HG03196 (cell line): ENCODE measurements at regions not wholly inside any gene's neighbourhood (a gene's known extent, or its start where the extent isn't known, plus 50 kb on each side); places are given as distances from the start of the nearest gene placed in this dataset.
"Not testable (repeated sequence)": the region's sequence is repeated elsewhere in the genome, so short reads cannot be mapped to it uniquely, and the experiment has no call there.

Experiments used
- ATAC-seq: cut with Tn5 transposase; IDR thresholded peaks from one replicate; pipeline ENCODE4 v1.9.1; 2021; ENCODE audit not compliant: unreplicated experiment

DNA sequence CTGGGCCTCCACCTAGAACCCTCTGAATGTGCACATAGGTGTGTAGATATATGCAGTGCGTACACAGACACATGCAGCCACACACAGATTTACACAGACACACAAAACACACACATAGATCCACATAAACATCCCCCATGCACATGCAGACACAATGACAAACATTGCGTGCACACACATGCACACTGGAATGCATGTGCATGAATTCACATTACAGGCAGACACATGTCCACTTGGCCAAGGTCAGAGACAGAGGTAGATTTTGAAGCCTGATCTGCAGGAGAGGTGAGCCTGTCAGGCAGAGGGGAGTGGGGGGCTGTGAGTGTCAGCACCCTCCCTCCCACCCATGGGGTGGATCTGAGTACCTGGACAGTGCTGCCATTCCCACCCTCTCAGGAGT, 338.5 kb downstream of the PTPRU start:
- ATAC-seq, result no peak

DNA sequence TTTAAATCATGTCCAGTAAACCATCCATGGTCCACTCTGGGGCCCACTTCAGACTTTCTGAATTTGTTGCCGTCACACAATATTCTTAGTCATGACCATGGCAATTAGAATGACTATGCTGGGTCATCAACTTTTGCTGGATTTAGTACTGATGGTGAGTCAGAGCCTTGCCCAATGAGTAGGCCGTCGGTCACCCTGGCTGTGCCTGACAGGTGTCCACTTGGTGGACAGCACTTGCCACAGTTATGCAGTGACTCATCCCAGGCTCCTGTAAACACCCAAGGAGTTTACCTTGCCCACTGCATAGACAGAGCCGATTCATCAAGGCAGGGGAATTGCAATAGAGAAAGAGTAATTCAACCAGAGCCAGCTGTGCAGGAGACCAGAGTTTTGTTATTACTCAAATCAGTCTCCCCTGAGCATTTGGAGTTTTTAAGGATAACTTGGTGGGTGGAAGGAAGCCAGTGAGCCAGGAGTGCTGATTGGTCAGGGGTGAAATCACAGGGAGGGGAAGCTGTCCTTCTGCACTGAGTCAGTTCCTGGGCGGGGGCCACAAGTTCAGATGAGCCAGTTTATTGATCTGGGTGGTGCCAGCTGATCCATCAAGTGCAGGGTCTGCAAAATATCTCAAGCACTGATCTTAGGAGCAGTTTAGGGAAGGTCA, 333.8 kb downstream of the PTPRU start:
- ATAC-seq, result no peak

DNA sequence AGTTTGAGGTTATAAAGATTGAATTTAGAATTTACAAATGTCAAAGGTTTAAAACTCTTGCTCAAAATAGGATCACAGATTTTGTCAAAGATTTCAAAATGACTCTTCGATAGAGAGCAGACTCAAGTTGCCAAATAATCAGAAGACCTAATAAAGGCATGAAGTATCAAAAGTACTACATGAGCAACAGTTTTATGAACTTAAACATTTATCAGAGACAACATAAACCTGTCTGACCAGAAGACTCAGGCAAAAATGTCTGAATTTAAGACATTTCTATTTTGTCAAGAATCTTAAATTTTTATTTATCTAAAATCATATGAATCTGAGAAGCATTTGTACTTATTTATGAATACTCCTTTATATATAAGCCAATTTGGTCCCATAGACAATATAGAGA, 330.9 kb downstream of the PTPRU start:
- no peak for ATAC-seq

DNA sequence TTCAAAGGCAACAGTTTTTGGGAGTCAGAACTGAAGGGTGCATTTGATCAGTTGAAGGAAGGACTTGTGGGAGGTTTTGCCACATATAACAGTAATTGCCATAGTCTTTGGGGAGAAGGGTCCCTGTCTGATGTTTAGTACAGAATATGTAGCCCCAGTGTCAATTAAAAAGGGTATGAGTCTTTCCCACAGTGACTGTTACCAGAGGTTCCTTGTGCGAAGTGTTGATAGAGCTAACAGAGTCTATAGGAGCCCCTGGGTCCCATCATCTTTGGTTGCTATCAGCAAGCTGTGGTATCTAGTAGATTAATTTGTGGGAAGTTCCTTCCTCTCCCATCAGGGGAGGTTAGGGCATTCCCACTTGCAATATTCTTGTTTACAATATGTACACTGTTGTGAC, 329.2 kb downstream of the PTPRU start:
- no peak for ATAC-seq

DNA sequence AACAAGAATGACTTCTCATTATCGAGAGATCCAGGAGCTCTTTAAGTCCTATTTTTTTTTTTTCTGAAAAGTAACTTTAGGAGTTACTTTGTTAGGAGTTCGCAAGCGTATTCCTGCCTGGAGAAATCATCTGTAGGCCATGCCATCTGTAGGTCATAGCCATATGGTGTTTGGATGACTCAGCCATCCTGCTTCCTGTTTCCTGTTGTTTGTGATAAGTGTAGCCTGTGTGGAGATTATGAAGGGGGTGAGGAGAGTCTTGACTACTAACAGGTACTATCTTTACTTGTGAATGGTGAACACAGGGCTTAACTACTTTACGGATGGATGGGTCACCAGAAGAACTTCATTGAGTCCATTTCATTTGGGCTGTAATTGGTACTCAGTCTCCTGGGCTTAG, 327.2 kb downstream of the PTPRU start:
- ATAC-seq, result no peak

DNA sequence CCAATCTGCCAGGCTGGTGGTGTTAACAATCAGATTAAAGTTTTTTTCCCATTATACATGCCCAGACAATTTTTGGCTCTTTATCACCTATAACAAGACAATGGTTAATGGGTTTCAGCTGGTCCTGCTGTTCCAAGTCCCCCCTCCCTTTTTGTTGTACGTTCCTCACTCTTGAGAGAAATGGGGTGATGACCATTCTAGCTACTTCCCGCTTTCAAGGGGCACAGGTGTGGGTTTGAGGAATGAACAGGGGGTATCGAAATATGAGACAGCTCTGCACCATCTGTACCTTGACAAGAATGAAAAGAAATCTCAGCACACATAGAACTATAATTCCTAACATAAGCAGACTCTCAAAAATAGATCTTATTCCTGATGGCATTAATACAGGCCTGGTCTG, 326.8 kb downstream of the PTPRU start:
- ATAC-seq, result no peak

DNA sequence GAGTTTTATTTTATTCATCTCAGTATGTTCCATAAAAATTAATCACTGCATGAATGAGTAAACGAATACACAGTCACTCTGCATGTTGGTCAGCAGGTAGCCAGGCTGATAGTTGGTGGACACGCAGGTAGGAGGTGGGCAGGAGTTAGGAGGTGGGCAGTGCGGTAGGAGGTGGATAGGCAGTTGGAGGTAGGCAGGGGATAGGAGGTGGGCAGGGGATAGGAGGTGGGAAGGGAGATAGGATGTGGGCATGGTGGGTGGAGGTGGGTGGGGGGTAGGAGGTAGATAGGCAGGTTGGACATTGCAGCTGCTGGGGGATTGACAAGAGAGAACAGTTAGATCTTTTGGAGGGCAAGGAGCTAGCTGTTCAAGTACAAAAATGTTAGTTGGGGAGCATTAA, 322.7 kb downstream of the PTPRU start:
- no peak for ATAC-seq

DNA sequence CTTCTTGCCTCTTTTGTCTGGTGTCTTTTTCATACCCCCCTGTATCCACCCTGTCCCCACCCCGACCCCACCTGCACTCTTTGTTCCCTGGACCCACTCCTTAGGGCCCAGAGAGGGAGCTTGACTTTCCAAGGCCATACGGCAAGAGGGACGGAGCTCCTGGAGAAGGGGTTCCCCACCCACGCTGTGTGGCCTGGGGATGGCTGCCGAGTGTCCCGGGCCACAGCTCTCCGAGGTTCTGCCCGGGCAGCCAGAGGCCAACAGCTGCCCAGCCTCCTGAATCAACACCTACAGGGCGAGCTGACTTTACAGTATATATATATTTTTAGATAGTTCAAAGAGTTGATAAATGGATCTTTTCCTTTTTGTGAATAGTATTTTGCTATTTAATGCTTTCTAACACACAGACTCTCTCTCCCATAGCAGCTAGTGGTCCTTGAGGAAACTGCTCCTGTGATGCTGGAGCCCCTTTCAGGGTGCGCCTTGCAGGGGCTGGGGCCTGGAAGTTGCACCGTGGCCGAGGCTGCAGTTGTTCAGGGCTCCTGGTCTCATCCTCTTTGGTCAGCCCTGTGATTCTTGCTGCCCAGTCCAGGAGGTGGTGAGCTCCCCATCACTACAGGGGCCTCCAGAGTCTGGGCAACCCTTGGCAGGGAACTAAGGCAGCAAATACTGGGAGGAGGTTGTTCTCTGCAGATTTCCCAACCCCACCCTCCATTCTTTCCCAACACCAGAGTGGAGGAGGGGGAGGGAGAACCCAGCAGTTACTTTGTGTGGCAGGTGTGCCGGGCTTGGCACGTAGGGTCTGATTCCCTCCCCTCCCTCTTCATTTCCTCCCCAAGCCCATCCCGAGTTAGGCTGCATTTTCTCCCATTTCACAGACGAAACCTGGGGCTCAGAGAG, 321.6 kb downstream of the PTPRU start:
- ATAC-seq, result no peak

DNA sequence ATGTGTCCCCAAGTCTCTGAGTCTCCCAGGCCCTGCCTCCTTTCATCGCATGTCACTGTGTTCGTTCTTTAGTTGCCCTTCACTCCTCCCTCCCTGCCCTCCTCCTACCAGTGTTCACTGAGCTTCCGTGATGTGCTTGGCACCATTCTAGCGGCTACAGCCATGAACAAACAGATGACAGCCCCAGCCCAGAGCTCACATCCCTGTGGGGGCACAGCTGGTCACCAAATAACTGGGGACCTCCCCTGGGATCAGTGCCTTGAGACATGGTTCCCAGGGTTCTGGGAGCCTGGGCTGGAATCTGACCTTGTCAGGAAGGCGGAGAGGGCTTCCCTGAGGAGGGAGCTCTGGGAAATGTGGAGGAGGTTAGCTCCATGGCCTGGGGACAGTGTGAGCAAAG, 320.7 kb downstream of the PTPRU start:
- ATAC-seq, result no peak

DNA sequence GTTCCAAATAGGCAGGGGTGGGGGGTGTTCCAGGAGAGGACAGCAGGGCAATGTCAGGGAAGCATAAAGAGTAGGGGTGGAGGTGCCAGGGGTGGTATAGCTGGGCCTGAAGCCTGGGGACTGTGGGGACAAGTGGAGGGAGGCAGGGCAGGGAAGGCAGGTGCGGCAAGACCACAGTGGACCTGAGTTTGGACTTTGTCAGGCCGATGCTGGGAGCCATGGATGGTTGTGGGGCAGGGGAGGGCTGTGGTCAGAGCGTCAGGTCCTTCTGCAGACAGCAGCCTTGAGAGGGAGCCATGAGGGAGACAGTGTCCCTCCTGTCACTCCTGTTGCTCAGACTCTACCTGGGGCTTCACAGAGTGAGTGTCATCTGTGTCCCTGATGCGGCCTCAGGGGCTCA, 320.3 kb downstream of the PTPRU start:
- no peak for ATAC-seq

DNA sequence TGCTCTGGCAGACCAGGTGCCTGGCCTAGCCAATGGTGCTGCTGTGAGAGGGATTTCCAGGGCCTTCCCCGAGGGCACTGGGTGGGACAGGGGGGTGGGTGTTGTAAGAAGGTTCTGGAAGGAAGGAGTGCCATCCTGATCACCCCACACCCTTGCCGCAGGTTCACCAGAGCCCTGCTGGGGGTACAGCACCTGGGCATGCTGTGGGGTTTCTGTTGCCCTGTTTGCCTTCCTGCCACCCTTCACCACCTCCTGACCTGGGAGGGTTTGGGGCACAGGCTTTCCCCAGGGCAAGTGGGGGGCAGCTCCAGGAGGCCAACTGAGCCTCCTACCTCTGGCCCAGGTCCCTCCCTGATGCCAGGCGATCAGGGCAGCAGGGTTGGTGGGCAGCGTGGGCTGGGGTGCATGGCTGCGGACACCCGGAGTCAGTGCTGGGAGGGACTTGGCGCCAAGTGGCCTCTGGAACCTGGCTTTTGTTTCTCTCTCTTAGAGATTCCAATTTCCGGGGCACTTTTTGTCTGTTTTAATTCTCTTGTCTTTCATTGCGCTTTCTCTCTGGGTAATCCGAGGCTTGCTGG, 318.8 kb downstream of the PTPRU start:
- no peak for ATAC-seq

DNA sequence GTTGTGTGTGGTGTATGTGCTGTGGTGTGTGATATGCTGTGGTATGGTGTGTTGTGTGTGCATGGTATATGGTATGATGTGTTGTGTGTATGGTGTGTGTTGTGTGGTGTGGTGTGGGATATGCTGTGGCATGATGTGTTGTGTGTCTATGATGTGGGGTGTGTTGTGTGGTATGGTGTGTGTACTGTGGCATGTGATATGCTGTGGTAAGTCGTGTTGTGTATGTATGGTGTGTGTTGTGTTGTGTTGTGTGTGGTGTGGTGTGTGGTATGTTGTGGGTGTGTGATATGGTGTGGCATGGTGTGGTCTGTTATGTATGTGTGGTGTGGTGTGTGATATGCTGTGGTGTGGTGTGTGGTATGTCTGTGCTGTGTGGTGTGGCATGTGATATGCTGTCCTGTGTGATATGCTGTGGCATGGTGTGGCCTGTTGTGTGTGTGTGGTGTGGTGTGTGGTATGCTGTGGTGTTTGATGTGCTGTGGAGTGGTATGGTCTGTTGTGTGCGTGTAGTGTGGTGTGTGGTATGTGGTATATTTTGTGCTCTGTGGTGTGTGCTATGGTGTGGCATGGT, 318.0 kb downstream of the PTPRU start:
- no peak for ATAC-seq

DNA sequence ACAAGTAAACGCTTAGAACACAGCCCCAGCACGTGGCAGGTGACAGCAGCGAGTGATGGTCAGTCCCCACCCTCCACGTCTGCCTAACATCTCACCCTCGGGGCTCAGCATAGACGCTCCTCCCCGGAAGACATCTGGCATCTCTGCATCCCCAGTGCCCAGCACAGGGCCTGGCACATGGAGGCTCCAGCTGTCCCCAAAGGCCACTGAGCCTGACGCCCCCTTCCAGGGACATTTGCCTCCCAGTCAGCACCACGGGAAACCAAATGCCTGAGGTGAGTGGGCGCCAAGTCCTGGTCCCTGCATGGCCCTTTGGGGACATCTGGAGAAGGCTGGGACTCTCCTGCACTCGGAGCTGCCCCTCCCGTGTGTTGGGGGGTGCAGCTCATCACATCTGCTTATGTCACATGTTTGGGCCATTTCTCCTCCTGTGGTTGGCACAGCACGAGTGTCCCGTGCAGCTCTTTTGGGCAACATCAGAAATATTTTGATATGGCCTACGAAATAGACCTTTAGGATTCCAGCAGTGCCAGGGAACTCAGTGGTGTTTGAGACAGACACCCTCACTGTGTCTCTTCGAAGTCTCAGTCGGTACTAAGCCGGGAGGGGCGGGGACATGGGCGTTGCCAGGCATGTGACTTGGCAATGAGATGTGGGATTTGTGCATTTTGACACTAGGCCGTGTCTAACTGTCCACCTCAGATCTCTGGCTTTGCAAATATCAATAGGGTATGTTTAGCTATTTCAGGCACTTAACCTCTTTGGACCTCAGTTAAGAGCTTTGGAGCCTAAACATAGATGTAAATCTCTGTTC, 315.0 kb downstream of the PTPRU start:
- no peak for ATAC-seq

DNA sequence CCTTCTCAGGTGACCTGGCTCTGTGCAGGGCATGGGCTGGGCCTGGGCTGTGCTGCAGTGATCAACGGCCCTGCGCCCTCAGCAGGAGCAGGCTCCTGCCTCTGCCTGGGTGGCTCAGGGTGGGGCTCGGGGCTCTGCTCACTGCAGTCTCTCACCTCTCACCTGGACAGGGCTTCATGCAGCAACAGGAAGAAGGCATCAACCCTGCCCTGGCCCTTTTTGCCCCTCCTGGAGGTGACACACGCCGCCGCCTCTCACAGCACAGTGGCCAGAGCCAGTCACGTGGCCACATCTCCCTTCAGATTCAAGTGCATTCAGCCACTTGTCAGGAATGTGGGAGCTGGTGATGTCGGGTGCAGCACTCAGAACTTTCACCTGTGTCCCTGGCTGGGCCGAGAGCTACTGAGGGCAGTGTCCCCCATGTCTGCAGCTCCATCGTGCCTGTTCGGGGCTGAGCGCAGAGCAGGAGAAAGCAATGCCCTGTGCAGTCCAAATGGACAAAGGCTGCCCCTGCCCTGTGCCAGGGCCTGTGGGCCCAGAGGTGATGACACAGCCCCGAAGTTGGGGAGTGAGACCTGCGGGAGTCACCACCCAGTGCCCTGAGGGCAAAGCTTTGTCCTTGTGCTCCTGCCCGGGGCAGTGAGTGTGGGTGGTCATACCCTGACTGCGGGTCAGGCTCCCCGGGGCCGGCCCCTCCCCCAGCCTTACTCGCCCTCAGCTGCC, 314.0 kb downstream of the PTPRU start:
- no peak for ATAC-seq

DNA sequence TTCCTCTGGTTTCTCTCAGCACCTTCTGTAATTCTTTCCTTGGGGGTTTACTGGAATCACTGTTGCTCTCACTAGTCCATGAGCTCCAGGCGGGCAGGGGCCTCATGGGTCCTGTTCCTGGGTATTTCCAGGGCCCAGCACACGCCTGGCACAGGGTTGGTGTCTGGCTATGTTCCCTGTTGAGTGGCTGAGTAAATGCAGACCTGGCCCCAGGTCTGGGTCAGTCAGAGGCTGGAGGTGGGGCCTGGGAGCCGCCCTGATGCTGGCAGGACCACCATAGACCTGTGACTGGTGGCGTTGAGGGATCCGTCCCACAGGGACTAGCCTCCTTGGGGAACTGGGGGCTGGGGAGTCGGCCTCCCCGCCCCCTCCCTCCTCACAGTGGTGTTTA, 313.4 kb downstream of the PTPRU start:
- not testable (repeated sequence) for ATAC-seq

DNA sequence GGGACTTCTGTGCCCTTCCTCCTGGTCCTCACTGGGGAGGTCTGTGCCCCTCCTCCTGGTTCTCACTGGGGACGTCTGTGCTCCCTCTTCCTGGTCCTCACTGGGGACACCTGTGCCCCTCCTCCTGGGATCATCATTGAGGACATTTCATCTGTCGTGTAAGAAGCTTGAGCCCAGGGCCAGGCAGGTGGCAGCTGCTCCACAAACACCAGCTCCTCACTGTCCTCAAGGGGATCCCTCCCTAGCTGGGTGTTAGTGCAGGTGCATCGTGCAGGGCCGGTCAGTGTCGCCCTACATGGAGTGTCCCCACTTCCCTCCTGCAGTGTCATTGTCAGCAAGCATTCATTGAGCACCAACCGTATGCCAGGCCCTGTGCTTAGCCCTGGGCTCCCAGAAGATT, 312.7 kb downstream of the PTPRU start:
- ATAC-seq, result no peak

DNA sequence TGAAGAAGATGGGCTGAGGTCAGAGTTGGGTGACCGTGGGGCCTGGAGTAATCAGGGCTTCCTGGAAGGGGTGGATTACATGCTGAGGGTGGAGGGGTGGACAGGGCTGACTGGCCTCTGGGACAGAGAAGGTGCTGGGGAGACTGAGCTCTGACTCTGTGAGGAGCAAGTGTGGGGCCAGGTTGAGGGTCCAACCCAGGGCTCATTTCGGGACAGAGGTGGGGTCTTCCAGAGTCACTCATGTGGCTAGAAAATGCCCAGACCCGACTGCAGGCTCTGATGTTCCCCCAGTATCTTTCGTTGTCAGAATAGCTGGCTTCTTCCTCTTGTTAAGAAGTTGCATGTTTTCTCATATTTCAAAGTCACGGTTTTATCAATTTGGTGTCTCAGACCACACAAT, 311.8 kb downstream of the PTPRU start:
- no peak for ATAC-seq

DNA sequence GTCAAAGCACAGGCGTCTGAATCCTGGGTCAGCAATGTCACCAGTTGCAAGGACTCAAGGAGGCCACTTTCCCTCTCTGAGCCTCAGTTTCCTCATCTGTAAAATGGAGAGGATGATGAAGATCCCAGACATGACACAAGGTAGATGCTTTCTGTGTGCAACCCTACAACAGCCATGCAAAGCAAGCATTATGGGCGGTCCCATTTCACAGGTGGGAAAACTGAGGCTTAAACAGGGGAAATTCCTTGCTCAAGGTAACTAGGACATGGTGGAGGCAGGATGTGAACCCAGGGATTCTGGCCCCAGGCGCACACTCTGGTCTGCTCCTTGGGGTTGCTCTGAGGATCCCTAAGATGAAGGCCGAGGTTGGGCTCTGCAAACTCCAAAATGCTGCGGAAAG, 311.0 kb downstream of the PTPRU start:
- ATAC-seq, result no peak

DNA sequence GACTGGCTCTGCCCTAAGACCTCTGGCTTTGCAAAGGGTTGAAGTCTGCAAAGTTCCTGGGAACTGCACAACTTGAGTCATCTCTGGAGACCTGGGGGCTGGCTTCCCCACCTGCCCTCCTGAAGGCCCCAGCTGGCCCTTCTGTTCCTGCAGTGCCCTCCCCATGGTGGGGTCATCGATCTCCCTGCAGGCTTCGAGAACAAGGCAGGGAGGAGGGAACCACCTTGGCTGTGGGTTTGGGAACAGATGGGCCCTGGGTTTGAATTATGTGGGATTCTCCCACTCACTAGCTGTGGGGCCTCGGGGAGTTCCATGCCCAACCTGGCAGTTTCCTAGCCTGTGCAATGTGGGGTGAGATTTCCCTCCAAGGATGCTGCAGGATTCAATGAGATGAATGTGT, 310.2 kb downstream of the PTPRU start:
- ATAC-seq, result no peak

DNA sequence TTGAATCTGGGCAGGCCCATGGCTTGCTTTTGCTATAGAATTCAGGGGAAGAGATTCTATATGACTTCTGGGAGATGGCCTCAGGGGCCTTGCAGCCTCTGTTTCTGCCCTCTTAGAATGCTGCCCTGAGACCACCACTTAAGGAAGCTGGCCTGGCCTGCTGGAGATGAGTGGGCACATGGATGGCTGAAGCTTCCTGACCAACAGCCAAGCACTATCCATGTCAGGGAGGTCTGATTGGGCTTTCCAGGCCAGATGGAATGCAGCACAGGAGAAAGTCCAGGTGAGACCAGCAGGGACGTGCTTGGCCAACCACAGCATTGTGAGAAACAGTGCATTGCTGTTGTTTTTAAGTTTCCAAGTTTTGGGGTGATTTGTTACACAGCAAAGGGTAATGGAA, 308.1 kb downstream of the PTPRU start:
- ATAC-seq, result no peak
